NCI-H2081 (cell line): ENCODE measurements at regions not wholly inside any gene's neighbourhood (a gene's known extent, or its start where the extent isn't known, plus 50 kb on each side); places are given as distances from the start of the nearest gene placed in this dataset.
A peak's percentile ranks its signal among the peaks of the same experiment; 100 is the strongest.
"Not testable (repeated sequence)": the region's sequence is repeated elsewhere in the genome, so short reads cannot be mapped to it uniquely, and the experiment has no call there.

Source experiments
- DNase-seq, 2 experiments: peaks; one replicate each; lab custom pipeline; 2025; lab: John Stamatoyannopoulos, UW

- no peak for DNase-seq
Observed at GRCh38 chr12:90695415-90695814, 259.6 kb downstream of the CCER1 start.

GRCh38 chr12:90690120-90690519 is 264.9 kb downstream of the CCER1 start:
- peak in 1 of 2 experiments; percentile 4 for DNase-seq

GRCh38 chr12:90687682-90688081 is 267.3 kb downstream of the CCER1 start:
- DNase-seq: not testable (repeated sequence)

GRCh38 chr12:90683871-90684270 is 271.1 kb downstream of the CCER1 start:
- no peak for DNase-seq

GRCh38 chr12:90682398-90682797 is 272.6 kb downstream of the CCER1 start:
- no peak for DNase-seq

- DNase-seq: no peak
Observed at GRCh38 chr12:90679674-90680073, 275.3 kb downstream of the CCER1 start.

- no peak for DNase-seq
Observed at GRCh38 chr12:90677552-90677951, 277.4 kb downstream of the CCER1 start.

- no peak for DNase-seq
Observed at GRCh38 chr12:90677055-90677454, 277.9 kb downstream of the CCER1 start.

- DNase-seq: no peak
Observed at GRCh38 chr12:90675106-90675505, 279.9 kb downstream of the CCER1 start.

GRCh38 chr12:90672081-90672480 is 282.9 kb downstream of the CCER1 start:
- no peak for DNase-seq

GRCh38 chr12:90663949-90664348 is 291.0 kb downstream of the CCER1 start:
- not testable (repeated sequence) for DNase-seq

- DNase-seq: no peak
Observed at GRCh38 chr12:90659060-90659459, 295.9 kb downstream of the CCER1 start.

GRCh38 chr12:90653040-90653439 is 301.9 kb downstream of the CCER1 start:
- no peak for DNase-seq

GRCh38 chr12:90652280-90652679 is 302.7 kb downstream of the CCER1 start:
- no peak for DNase-seq

GRCh38 chr12:90645181-90645580 is 309.8 kb downstream of the CCER1 start:
- DNase-seq: no peak

- DNase-seq: no peak
Observed at GRCh38 chr12:90631591-90632212, 323.3 kb downstream of the CCER1 start.

GRCh38 chr12:90630006-90630405 is 325.0 kb downstream of the CCER1 start:
- peak; percentile 79 to 95 for DNase-seq

- DNase-seq: no peak
Observed at GRCh38 chr12:90628213-90628612, 326.8 kb downstream of the CCER1 start.

- no peak for DNase-seq
Observed at GRCh38 chr12:90627180-90627896, 327.6 kb downstream of the CCER1 start.

- no peak for DNase-seq
Observed at GRCh38 chr12:90622431-90622830, 332.5 kb downstream of the CCER1 start.

GRCh38 chr12:90621927-90622326 is 333.0 kb downstream of the CCER1 start:
- DNase-seq: no peak

GRCh38 chr12:90619943-90620342 is 335.0 kb downstream of the CCER1 start:
- no peak for DNase-seq

- DNase-seq: no peak
Observed at GRCh38 chr12:90618586-90618985, 336.4 kb downstream of the CCER1 start.

GRCh38 chr12:90611891-90612290 is 343.1 kb downstream of the CCER1 start:
- no peak for DNase-seq
